ENCODE measurements at regions not wholly inside any gene's neighbourhood (a gene's known extent, or its start where the extent isn't known, plus 50 kb on each side); places are given as distances from the start of the nearest gene placed in this dataset.

DNA sequence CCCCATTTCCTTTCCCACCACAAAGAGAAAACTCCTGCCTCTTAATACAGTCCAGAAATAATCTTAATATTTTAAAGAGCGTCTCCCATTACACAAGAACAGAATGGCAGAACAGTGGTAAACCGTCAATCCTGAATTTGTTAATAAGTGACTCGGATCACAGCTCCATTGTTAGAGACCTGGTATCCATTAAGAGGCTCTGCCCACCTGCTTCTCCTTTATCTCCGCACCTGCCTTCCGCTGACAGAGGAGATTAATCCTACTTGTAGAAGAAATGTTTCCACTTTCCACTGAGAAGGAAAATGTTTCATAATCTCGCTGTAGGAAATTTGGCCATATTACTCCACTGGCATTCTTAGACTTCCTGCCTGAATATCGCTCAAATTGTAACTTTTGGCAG, 1493.2 kb downstream of the MAT2B start:
- no peak overlapping the region for H2AFZ ChIP-seq (ENCODE audit: insufficient read depth, low read depth, low read length, poor library complexity, severe bottlenecking)
- Mint-ChIP-seq H3K4me1 (no peaks in the 10 kb centered on the region), H3K9me3 (ENCODE audit: insufficient read depth) (no peaks in the 10 kb centered on the region), H3K4me3 (no peak overlapping the region), H3K27me3 (no peaks in the 10 kb centered on the region), H3K27ac (no peak overlapping the region)
- no peaks in the 10 kb centered on the region for H4K20me1 ChIP-seq (ENCODE audit: control insufficient read depth, insufficient read depth, low read length, poor library complexity, severe bottlenecking)
- no peak overlapping the region for H3K27ac ChIP-seq (ENCODE audit: low read length in 2 of 2)
- ChIA-PET CTCF (no interaction called here), POLR2A (no interaction called here)
- no peak overlapping the region for H3K4me3 ChIP-seq (ENCODE audit: control extremely low read depth in 1 of 5, extremely low read depth in 1 of 5, insufficient read depth in 1 of 5, low read depth in 2 of 5, low read length in 4 of 5)
- no peak overlapping the region for H3K4me2 ChIP-seq (replicated peaks; ENCODE audit: low read depth, low read length, poor library complexity, severe bottlenecking)
- H3K36me3 ChIP-seq (replicated peaks in 1 of 2; ENCODE audit: control extremely low read depth in 1 of 2, control insufficient read depth in 1 of 2, extremely low read depth in 1 of 2, insufficient read depth in 2 of 2, low read length in 1 of 2) = no peaks in the 10 kb centered on the region
- ATAC-seq (ENCODE audit: low read depth) = no peak
- intact Hi-C loops (cut with micrococcal nuclease) = no loop called here
- H3K4me1 ChIP-seq (ENCODE audit: control insufficient read depth in 2 of 2, insufficient read depth in 2 of 2, low read length in 2 of 2) = no peaks in the 10 kb centered on the region
- H3K9ac ChIP-seq (ENCODE audit: low read length) = no peak overlapping the region
- TF ChIP-seq, protein P1, sequence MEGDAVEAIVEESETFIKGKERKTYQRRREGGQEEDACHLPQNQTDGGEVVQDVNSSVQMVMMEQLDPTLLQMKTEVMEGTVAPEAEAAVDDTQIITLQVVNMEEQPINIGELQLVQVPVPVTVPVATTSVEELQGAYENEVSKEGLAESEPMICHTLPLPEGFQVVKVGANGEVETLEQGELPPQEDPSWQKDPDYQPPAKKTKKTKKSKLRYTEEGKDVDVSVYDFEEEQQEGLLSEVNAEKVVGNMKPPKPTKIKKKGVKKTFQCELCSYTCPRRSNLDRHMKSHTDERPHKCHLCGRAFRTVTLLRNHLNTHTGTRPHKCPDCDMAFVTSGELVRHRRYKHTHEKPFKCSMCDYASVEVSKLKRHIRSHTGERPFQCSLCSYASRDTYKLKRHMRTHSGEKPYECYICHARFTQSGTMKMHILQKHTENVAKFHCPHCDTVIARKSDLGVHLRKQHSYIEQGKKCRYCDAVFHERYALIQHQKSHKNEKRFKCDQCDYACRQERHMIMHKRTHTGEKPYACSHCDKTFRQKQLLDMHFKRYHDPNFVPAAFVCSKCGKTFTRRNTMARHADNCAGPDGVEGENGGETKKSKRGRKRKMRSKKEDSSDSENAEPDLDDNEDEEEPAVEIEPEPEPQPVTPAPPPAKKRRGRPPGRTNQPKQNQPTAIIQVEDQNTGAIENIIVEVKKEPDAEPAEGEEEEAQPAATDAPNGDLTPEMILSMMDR (IDR thresholded peaks at IDR 0.05) = no peak
- TF ChIP-seq EZH2 (IDR thresholded peaks at IDR 0.05; ENCODE audit: borderline replicate concordance, insufficient read depth, low read depth, low read length, poor library complexity, severe bottlenecking) = no peak
- H3K79me2 ChIP-seq (ENCODE audit: control insufficient read depth, insufficient read depth, low read length) = no peaks in the 10 kb centered on the region
- no peaks in the 10 kb centered on the region for H3K27me3 ChIP-seq (replicated peaks in 1 of 4; ENCODE audit: control extremely low read depth in 1 of 4, control insufficient read depth in 3 of 4, insufficient read depth in 4 of 4, low read length in 3 of 4)
- no peak for DNase-seq
- 93% methylated on average over 5 of the region's 7 CpGs for whole genome bisulfite sequencing (ENCODE audit: insufficient coverage)
- no peaks in the 10 kb centered on the region for H3K9me3 ChIP-seq (ENCODE audit: control extremely low read depth in 1 of 3, control insufficient read depth in 2 of 3, insufficient read depth in 1 of 3, low read length in 2 of 3)

- Mint-ChIP-seq H3K9me3 (ENCODE audit: insufficient read depth) (no peaks in the 10 kb centered on the region), H3K27me3 (no peaks in the 10 kb centered on the region), H3K4me3 (no peak overlapping the region), H3K27ac (no peak overlapping the region), H3K4me1 (no peaks in the 10 kb centered on the region)
- DNase-seq (no peak), ATAC-seq (ENCODE audit: low read depth) (no peak)
- Histone ChIP-seq H4K20me1 (ENCODE audit: control insufficient read depth, insufficient read depth, low read length, poor library complexity, severe bottlenecking) (no peaks in the 10 kb centered on the region), H3K4me2 (replicated peaks; ENCODE audit: low read depth, low read length, poor library complexity, severe bottlenecking) (no peak overlapping the region), H2AFZ (ENCODE audit: insufficient read depth, low read depth, low read length, poor library complexity, severe bottlenecking) (no peak overlapping the region), H3K27me3 (replicated peaks in 1 of 4; ENCODE audit: control extremely low read depth in 1 of 4, control insufficient read depth in 3 of 4, insufficient read depth in 4 of 4, low read length in 3 of 4) (no peaks in the 10 kb centered on the region), H3K9me3 (ENCODE audit: control extremely low read depth in 1 of 3, control insufficient read depth in 2 of 3, insufficient read depth in 1 of 3, low read length in 2 of 3) (no peaks in the 10 kb centered on the region), H3K4me3 (ENCODE audit: control extremely low read depth in 1 of 5, extremely low read depth in 1 of 5, insufficient read depth in 1 of 5, low read depth in 2 of 5, low read length in 4 of 5) (no peak overlapping the region), H3K36me3 (replicated peaks in 1 of 2; ENCODE audit: control extremely low read depth in 1 of 2, control insufficient read depth in 1 of 2, extremely low read depth in 1 of 2, insufficient read depth in 2 of 2, low read length in 1 of 2) (no peaks in the 10 kb centered on the region), H3K79me2 (ENCODE audit: control insufficient read depth, insufficient read depth, low read length) (no peaks in the 10 kb centered on the region), H3K27ac (ENCODE audit: low read length in 2 of 2) (no peak overlapping the region), H3K9ac (ENCODE audit: low read length) (no peak overlapping the region), H3K4me1 (ENCODE audit: control insufficient read depth in 2 of 2, insufficient read depth in 2 of 2, low read length in 2 of 2) (no peaks in the 10 kb centered on the region)
- no peak for TF ChIP-seq EZH2 (IDR thresholded peaks at IDR 0.05; ENCODE audit: borderline replicate concordance, insufficient read depth, low read depth, low read length, poor library complexity, severe bottlenecking)
- TF ChIP-seq, protein P1 (IDR thresholded peaks at IDR 0.05) = no peak
- intact Hi-C loops (cut with micrococcal nuclease) = no loop called here
- ChIA-PET CTCF (no interaction called here), POLR2A (no interaction called here)
- 83% methylated on average over 2 of the region's 5 CpGs for WGBS (ENCODE audit: insufficient coverage)
Measured at GRCh38 chr5:165000479-165001190, 1495.2 kb downstream of the MAT2B start.
